Astrocyte of the cerebellum (primary cell): ENCODE measurements at regions not wholly inside any gene's neighbourhood (a gene's known extent, or its start where the extent isn't known, plus 50 kb on each side); places are given as distances from the start of the nearest gene placed in this dataset.

ENCODE experiments used
- DNase-seq: peaks from one replicate; pipeline ENCODE4 v3.0.0-alpha.2; 2011; ENCODE audit warnings: low read depth
- H3K4me3 ChIP-seq: 2 replicates; pipeline ENCODE4 v1.5.1; 2011; ENCODE audit warnings: mild to moderate bottlenecking, low read depth, low read length, moderate library complexity
- in situ Hi-C: cut with HindIII; loops from 2 replicates; pipeline ENCODE4 v1.10.0; 2017; ENCODE audit warnings: low sequenced_read_pairs
- TF ChIP-seq, protein P1 (sequence below): IDR thresholded peaks from 2 replicates; pipeline ENCODE4 v1.5.1; 2012; ENCODE audit warnings: low read length, low read depth, moderate library complexity, mild to moderate bottlenecking; ENCODE audit errors: missing control alignments

GRCh38 chr6:92126088-92126487 lies 1293.3 kb downstream of the EPHA7 start:
- TF ChIP-seq, protein P1, sequence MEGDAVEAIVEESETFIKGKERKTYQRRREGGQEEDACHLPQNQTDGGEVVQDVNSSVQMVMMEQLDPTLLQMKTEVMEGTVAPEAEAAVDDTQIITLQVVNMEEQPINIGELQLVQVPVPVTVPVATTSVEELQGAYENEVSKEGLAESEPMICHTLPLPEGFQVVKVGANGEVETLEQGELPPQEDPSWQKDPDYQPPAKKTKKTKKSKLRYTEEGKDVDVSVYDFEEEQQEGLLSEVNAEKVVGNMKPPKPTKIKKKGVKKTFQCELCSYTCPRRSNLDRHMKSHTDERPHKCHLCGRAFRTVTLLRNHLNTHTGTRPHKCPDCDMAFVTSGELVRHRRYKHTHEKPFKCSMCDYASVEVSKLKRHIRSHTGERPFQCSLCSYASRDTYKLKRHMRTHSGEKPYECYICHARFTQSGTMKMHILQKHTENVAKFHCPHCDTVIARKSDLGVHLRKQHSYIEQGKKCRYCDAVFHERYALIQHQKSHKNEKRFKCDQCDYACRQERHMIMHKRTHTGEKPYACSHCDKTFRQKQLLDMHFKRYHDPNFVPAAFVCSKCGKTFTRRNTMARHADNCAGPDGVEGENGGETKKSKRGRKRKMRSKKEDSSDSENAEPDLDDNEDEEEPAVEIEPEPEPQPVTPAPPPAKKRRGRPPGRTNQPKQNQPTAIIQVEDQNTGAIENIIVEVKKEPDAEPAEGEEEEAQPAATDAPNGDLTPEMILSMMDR: no peak
- in situ Hi-C loops: no loop called here

DNA sequence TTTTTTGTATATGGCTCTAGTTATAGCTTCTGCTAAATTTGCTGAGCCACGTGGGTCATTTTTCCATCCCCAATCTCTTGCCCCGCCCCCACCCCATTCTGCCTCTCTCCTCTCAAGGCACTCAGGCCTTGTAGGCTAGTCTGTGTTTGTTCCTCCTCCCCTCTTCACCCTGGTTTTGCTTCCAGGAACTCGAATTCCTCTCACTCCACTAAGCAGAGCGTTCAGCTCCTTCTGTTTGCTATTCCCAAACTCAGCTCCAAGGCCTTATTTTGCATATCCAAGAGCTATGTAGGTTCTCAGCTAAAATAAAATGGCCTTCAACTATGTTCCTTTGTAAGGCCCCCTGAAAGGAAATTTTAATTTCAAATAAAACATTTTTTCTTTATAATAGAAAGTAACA lies 1293.7 kb downstream of the EPHA7 start:
- no peak for DNase-seq
- in situ Hi-C loops: no loop called here

More at GRCh38 chr6:92126088-92126487, 1293.3 kb downstream of the EPHA7 start:
- DNase-seq: no peak
- H3K4me3 ChIP-seq: no peak overlapping the region

GRCh38 chr6:92124200-92124651 lies 1295.1 kb downstream of the EPHA7 start:
- peak; percentile 28 for DNase-seq
- H3K4me3 ChIP-seq: no peak overlapping the region
- TF ChIP-seq, protein P1: no peak
- in situ Hi-C loops: no loop called here

More for the DNA sequence above, 1293.7 kb downstream of the EPHA7 start:
- H3K4me3 ChIP-seq: no peak overlapping the region
- TF ChIP-seq, protein P1: no peak

GRCh38 chr6:92122746-92123145 lies 1296.6 kb downstream of the EPHA7 start:
- DNase-seq: no peak
- in situ Hi-C loops: no loop called here
- H3K4me3 ChIP-seq: no peak overlapping the region
- TF ChIP-seq, protein P1: peak; percentile 46

GRCh38 chr6:92121228-92121627 lies 1298.1 kb downstream of the EPHA7 start:
- in situ Hi-C loops: no loop called here
- TF ChIP-seq, protein P1: no peak

GRCh38 chr6:92117800-92118199 lies 1301.6 kb downstream of the EPHA7 start:
- in situ Hi-C loops: no loop called here
- H3K4me3 ChIP-seq: no peak overlapping the region
- TF ChIP-seq, protein P1: no peak
- no peak for DNase-seq

More at GRCh38 chr6:92121228-92121627, 1298.1 kb downstream of the EPHA7 start:
- DNase-seq: no peak
- H3K4me3 ChIP-seq: no peak overlapping the region
